IMR-90 (cell line): ENCODE measurements at regions not wholly inside any gene's neighbourhood (a gene's known extent, or its start where the extent isn't known, plus 50 kb on each side); places are given as distances from the start of the nearest gene placed in this dataset.

ENCODE experiments used
- CHD1 ChIP-seq: IDR thresholded peaks from 2 replicates; pipeline ENCODE4 v1.6.1; 2012; ENCODE audit warnings: low read depth, low read length, improper control_type of control experiment
- CTCF ChIP-seq: conservative IDR thresholded peaks from 2 replicates; pipeline ENCODE4 v1.5.1; 2012; ENCODE audit warnings: mild to moderate bottlenecking, low read depth, low read length, improper control_type of control experiment
- MXI1 ChIP-seq: IDR thresholded peaks from 2 replicates; pipeline ENCODE4 v1.6.1; 2012; ENCODE audit warnings: low read depth, mild to moderate bottlenecking, low read length, moderate library complexity, borderline replicate concordance
- POLR2A ChIP-seq: IDR thresholded peaks from 2 replicates; pipeline ENCODE4 v1.6.1; 2012; ENCODE audit warnings: mild to moderate bottlenecking, low read depth, low read length
- SMC3 ChIP-seq: fragments of 150-350 bp; IDR thresholded peaks from 2 replicates; pipeline ENCODE4 v1.6.1; 2016; ENCODE audit warnings: low read depth, mild to moderate bottlenecking, antibody characterized with exemption, low read length, moderate library complexity

GRCh38 chr10:30555465-30555864, 74.1 kb downstream of the LYZL2 start:
- TF ChIP-seq CTCF (no peak), SMC3 (no peak), MXI1 (no peak), POLR2A (no peak), CHD1 (no peak)
